ENCODE measurements at regions not wholly inside any gene's neighbourhood (a gene's known extent, or its start where the extent isn't known, plus 50 kb on each side); places are given as distances from the start of the nearest gene placed in this dataset.

DNA sequence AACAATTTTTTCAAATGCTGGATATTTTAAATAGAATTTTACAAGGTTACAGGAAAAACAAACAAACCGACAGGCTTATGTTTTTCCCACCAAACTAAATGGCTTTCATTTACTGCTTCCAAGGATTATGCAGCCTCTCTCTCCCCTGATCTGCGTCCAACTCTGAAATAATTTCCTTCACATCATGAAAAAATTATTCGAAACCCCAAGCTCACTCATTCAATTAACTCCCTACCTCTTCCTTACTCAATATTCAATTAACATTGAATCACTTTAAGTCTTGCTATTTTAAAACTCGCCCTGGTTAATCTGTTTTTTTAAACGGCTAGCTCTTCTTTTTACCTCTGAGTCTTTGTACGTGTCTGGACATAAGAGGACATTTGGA lies 336.2 kb downstream of the AGTPBP1 start:
- no peak overlapping the region for H3K27ac ChIP-seq (ENCODE audit: low read depth, low read length)

DNA sequence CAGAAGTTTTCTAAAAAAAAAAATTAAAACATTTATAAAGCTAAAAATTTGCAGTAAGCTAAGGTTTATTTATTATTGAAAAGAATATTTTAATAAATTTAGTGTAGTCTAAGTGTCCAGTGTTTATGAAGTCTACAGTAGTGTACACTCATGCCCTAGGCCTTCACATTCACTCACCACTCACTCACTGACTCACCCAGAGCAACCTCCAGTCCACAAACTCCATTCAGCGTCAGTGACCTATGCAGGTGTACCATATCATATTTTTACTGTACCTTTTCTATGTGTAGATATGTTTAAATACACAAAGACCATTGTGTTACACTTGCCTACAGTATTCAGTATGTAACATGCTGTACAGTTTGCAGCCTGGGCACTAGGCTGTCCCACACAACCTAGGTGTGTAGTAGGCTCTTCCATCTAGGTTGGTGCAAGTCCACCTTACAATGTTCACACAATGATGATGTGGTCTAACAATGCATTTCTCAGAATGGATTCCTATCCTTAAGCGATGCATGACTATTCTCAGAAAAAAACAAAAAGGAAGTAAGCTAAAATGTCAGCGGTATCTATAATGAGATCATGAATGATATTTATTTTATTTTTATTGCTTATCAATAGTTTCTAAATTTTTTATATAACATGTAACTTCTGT lies 336.7 kb downstream of the AGTPBP1 start:
- H3K4me1 ChIP-seq (ENCODE audit: control insufficient read depth, insufficient read depth, low read length), result peaks cover 10% of the 10 kb centered on the region; the same call in 1 of the 2 replicates
- no peaks in the 10 kb centered on the region for H3K27me3 ChIP-seq (ENCODE audit: control insufficient read depth, insufficient read depth, low read length)
- H3K36me3 ChIP-seq (ENCODE audit: control insufficient read depth, insufficient read depth, low read length), result no peaks in the 10 kb centered on the region
- no peaks in the 10 kb centered on the region for H3K9me3 ChIP-seq (ENCODE audit: control insufficient read depth, insufficient read depth, low read depth, low read length)
- H3K27ac ChIP-seq (ENCODE audit: low read depth, low read length), result no peak overlapping the region
- H3K4me3 ChIP-seq (ENCODE audit: low read depth, low read length), result no peak overlapping the region
- no peak overlapping the region for H3K9ac ChIP-seq (ENCODE audit: low read length)

More for the DNA sequence above, 336.2 kb downstream of the AGTPBP1 start:
- H3K9ac ChIP-seq (ENCODE audit: low read length), result no peak overlapping the region
- no peaks in the 10 kb centered on the region for H3K27me3 ChIP-seq (ENCODE audit: control insufficient read depth, insufficient read depth, low read length)
- H3K36me3 ChIP-seq (ENCODE audit: control insufficient read depth, insufficient read depth, low read length), result no peaks in the 10 kb centered on the region
- no peaks in the 10 kb centered on the region for H3K9me3 ChIP-seq (ENCODE audit: control insufficient read depth, insufficient read depth, low read depth, low read length)
- H3K4me3 ChIP-seq (ENCODE audit: low read depth, low read length), result no peak overlapping the region
- H3K4me1 ChIP-seq (ENCODE audit: control insufficient read depth, insufficient read depth, low read length), result peaks cover 10% of the 10 kb centered on the region; the same call in 1 of the 2 replicates

DNA sequence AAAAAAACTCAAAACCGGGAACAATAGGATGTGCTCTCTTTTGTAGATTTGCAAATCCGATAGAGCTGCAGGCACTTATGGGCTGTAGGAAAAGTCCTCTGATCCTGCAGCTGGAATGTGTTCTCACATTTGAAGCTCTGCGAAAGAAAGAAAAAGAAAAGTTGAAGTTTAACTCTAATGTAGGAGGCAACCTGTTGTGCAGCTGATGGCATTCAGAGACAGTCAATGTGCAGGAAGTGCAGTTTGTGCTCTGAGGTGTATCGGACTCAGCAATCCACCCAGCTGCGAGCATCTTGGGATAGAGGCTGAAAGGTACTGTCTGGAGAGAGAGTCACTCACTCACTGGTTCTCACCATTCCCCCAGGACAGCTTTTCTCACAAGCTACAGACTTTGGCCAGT lies 339.2 kb downstream of the AGTPBP1 start:
- H3K27ac ChIP-seq (ENCODE audit: low read depth, low read length), result no peak overlapping the region

DNA sequence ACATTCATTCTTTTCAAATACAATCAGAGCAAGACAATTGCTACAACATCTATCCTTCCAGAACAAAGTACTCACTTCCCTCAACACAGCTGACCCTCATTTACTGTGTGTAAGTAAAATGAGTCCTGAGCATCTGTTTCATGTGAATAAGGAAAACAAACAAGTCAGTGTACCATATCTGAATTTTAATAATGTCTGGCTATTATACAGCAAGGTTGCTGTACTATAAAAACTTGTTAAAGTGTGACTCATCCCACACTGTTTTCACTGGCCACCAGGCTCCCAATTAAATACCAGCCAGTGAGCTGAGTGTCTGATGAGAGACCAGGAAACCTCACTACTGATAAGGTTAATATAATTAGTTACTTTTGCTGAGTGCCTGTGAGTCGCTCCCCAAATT lies 339.8 kb downstream of the AGTPBP1 start:
- Histone ChIP-seq H3K9ac (ENCODE audit: low read length) (no peak overlapping the region), H3K4me3 (ENCODE audit: low read depth, low read length) (no peak overlapping the region), H3K4me1 (ENCODE audit: control insufficient read depth, insufficient read depth, low read length) (peaks cover 10% of the 10 kb centered on the region; the same call in 1 of the 2 replicates), H3K27me3 (ENCODE audit: control insufficient read depth, insufficient read depth, low read length) (no peaks in the 10 kb centered on the region), H3K9me3 (ENCODE audit: control insufficient read depth, insufficient read depth, low read depth, low read length) (no peaks in the 10 kb centered on the region), H3K36me3 (ENCODE audit: control insufficient read depth, insufficient read depth, low read length) (no peaks in the 10 kb centered on the region), H3K27ac (ENCODE audit: low read depth, low read length) (no peak overlapping the region)

More for the DNA sequence above, 339.2 kb downstream of the AGTPBP1 start:
- H3K9me3 ChIP-seq (ENCODE audit: control insufficient read depth, insufficient read depth, low read depth, low read length), result no peaks in the 10 kb centered on the region
- H3K27me3 ChIP-seq (ENCODE audit: control insufficient read depth, insufficient read depth, low read length), result no peaks in the 10 kb centered on the region
- H3K4me3 ChIP-seq (ENCODE audit: low read depth, low read length), result no peak overlapping the region
- H3K36me3 ChIP-seq (ENCODE audit: control insufficient read depth, insufficient read depth, low read length), result no peaks in the 10 kb centered on the region
- no peak overlapping the region for H3K9ac ChIP-seq (ENCODE audit: low read length)
- H3K4me1 ChIP-seq (ENCODE audit: control insufficient read depth, insufficient read depth, low read length), result peaks cover 10% of the 10 kb centered on the region; the same call in 1 of the 2 replicates

DNA sequence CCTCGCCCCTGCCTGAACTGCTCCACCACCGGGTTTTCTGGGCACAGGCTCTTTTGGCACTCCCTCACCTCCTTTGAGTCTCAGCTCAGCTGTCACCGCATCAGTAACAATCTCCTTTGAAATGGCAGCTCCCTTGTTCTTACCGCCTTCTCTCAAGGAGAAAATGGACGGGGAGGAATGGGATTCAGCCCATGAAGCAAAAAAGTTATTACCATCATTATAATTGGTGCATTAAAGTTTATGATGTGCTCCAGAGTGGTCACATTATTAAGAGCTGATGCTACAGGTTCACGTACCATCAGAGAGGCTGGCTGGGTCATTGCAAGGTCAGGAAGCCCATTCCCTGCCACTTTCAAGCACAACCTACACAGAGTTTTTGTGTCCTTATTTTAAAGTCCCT lies 344.7 kb downstream of the AGTPBP1 start:
- peaks cover under 1% of the 10 kb centered on the region; the same call in 1 of the 2 replicates for H3K4me1 ChIP-seq (ENCODE audit: control insufficient read depth, insufficient read depth, low read length)
- peaks cover 6% of the 10 kb centered on the region; the same call in 1 of the 2 replicates for H3K9me3 ChIP-seq (ENCODE audit: control insufficient read depth, insufficient read depth, low read depth, low read length)
- H3K9ac ChIP-seq (ENCODE audit: low read length), result no peak overlapping the region
- no peak overlapping the region for H3K4me3 ChIP-seq (ENCODE audit: low read depth, low read length)
- no peaks in the 10 kb centered on the region for H3K36me3 ChIP-seq (ENCODE audit: control insufficient read depth, insufficient read depth, low read length)
- no peak overlapping the region for H3K27ac ChIP-seq (ENCODE audit: low read depth, low read length)
- no peaks in the 10 kb centered on the region for H3K27me3 ChIP-seq (ENCODE audit: control insufficient read depth, insufficient read depth, low read length)

DNA sequence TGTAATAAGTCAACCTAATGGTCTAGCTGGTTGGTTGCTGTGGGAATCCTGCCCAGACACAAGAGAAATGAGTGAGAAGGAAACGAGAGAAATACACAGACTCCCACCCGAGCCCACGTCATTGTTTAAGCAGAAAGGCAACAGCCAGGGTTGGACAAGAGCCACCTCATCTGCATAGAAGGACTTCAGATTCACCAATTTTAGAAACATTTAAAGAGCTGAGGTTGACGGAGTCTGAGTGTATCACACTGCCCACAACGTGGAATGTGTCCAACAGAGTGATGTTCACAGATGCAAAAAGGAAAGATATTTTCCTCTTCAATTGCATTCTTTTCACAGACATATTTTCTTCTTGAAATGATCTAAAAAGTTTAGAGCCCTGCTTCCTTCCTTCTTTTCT lies 349.5 kb downstream of the AGTPBP1 start:
- H3K4me1 ChIP-seq (ENCODE audit: control insufficient read depth, insufficient read depth, low read length), result peaks cover 17% of the 10 kb centered on the region; the same call in 1 of the 2 replicates
- H3K9ac ChIP-seq (ENCODE audit: low read length), result no peak overlapping the region
- no peaks in the 10 kb centered on the region for H3K36me3 ChIP-seq (ENCODE audit: control insufficient read depth, insufficient read depth, low read length)
- H3K9me3 ChIP-seq (ENCODE audit: control insufficient read depth, insufficient read depth, low read depth, low read length), result peaks cover 6% of the 10 kb centered on the region; the same call in 1 of the 2 replicates
- H3K27ac ChIP-seq (ENCODE audit: low read depth, low read length), result no peak overlapping the region
- no peak overlapping the region for H3K4me3 ChIP-seq (ENCODE audit: low read depth, low read length)
- no peaks in the 10 kb centered on the region for H3K27me3 ChIP-seq (ENCODE audit: control insufficient read depth, insufficient read depth, low read length)

DNA sequence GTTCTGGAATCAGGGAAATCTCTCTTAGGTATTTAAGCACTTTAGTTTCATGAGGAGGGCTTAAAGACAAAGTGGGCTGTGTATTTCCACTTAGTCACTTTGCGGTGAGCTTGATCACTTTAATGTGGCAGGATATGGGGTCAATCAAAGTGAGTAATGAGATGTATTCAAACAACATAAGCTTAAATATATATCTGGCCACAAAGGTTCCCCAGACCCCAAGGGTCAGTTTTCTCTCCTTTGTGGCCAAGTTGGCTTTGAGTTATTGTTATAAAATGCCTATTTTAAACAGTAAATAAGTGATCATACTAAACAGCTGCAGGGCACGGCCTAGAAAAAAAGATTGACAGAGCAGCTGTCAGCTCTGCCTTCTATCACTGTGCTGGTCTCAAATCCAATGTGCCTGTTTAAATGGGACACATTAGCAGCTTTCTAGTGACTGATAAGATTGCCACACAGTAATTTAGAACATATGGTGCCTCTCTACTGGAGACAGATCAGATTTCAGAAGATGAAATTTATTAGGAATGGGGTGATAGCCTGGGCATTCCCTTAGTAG lies 363.9 kb downstream of the AGTPBP1 start:
- Histone ChIP-seq H3K4me3 (ENCODE audit: low read depth, low read length) (no peak overlapping the region), H3K9ac (ENCODE audit: low read length) (no peak overlapping the region), H3K9me3 (ENCODE audit: control insufficient read depth, insufficient read depth, low read depth, low read length) (no peaks in the 10 kb centered on the region), H3K36me3 (ENCODE audit: control insufficient read depth, insufficient read depth, low read length) (no peaks in the 10 kb centered on the region), H3K27me3 (ENCODE audit: control insufficient read depth, insufficient read depth, low read length) (no peaks in the 10 kb centered on the region), H3K27ac (ENCODE audit: low read depth, low read length) (no peak overlapping the region), H3K4me1 (ENCODE audit: control insufficient read depth, insufficient read depth, low read length) (peaks cover 4% of the 10 kb centered on the region; the same call in 1 of the 2 replicates)

DNA sequence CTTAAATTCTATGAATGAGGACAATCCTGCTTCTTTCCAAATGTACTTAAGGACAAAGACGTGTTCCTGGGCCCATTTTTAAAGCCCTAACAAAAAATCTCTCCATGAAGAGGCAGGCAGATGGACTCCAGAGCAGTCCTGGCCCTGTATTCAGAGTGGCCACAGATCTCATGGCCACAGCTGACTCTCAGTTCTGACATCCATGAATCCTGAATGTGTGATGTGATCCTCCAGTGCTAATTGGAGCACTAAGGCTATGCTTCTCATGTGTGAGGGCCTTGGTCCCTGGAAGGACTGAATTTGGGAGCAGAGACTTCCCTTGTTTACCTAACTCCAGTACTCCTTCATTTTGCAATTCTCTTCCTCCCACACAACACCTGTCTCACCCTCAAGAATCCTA lies 373.0 kb downstream of the AGTPBP1 start:
- H3K27ac ChIP-seq (ENCODE audit: low read depth, low read length), result no peak overlapping the region
- no peaks in the 10 kb centered on the region for H3K36me3 ChIP-seq (ENCODE audit: control insufficient read depth, insufficient read depth, low read length)
- no peak overlapping the region for H3K9ac ChIP-seq (ENCODE audit: low read length)
- H3K9me3 ChIP-seq (ENCODE audit: control insufficient read depth, insufficient read depth, low read depth, low read length), result no peaks in the 10 kb centered on the region
- H3K4me3 ChIP-seq (ENCODE audit: low read depth, low read length), result no peak overlapping the region
- no peaks in the 10 kb centered on the region for H3K27me3 ChIP-seq (ENCODE audit: control insufficient read depth, insufficient read depth, low read length)
- H3K4me1 ChIP-seq (ENCODE audit: control insufficient read depth, insufficient read depth, low read length), result no peaks in the 10 kb centered on the region

DNA sequence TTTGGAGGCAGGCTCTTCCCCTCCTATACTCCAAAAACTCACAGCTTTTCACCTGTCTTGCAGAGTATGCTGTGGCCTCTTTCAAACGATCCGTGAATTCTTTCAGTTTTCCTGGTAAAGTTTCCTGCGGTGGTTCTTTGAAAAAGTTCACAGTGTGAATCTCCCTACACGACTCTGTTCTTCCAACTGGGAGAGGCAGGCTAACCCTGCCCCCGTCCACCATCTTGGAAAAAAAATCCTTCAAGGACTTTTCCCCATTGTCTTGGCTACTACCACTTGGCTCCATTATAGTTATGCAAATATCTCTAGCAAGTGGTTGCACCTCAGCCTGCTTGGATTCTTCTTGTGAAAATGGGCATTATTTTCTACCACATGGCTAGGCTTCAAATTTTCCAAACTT lies 382.6 kb downstream of the AGTPBP1 start:
- Histone ChIP-seq H3K4me1 (ENCODE audit: control insufficient read depth, insufficient read depth, low read length) (no peaks in the 10 kb centered on the region), H3K4me3 (ENCODE audit: low read depth, low read length) (no peak overlapping the region), H3K27ac (ENCODE audit: low read depth, low read length) (no peak overlapping the region)

DNA sequence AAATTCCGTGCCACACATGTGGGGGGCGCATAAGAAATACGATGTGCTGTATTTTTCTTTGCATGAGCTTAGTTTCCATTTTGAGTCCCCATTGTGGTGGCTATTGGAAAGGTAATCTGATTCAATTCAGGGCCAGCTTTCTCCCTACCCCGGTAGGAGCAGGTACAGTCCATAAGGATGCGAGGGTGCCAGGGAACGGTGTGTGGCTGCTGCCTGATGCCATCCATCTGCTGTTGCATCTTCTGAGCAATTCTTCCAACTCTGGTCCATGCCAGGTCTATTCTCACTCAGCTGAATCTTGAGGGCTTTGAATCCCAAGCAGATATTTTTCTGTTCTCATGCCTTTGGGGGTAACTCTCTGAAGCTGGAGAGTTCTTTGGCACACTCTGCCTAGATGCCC lies 392.7 kb downstream of the AGTPBP1 start:
- Histone ChIP-seq H3K9ac (ENCODE audit: low read length) (no peak overlapping the region), H3K4me1 (ENCODE audit: control insufficient read depth, insufficient read depth, low read length) (no peaks in the 10 kb centered on the region), H3K36me3 (ENCODE audit: control insufficient read depth, insufficient read depth, low read length) (no peaks in the 10 kb centered on the region), H3K27ac (ENCODE audit: low read depth, low read length) (no peak overlapping the region), H3K9me3 (ENCODE audit: control insufficient read depth, insufficient read depth, low read depth, low read length) (no peaks in the 10 kb centered on the region), H3K4me3 (ENCODE audit: low read depth, low read length) (no peak overlapping the region), H3K27me3 (ENCODE audit: control insufficient read depth, insufficient read depth, low read length) (no peaks in the 10 kb centered on the region)

More for the DNA sequence above, 382.6 kb downstream of the AGTPBP1 start:
- no peaks in the 10 kb centered on the region for H3K27me3 ChIP-seq (ENCODE audit: control insufficient read depth, insufficient read depth, low read length)
- H3K9me3 ChIP-seq (ENCODE audit: control insufficient read depth, insufficient read depth, low read depth, low read length), result peaks cover 9% of the 10 kb centered on the region
- H3K36me3 ChIP-seq (ENCODE audit: control insufficient read depth, insufficient read depth, low read length), result no peaks in the 10 kb centered on the region
- no peak overlapping the region for H3K9ac ChIP-seq (ENCODE audit: low read length)

DNA sequence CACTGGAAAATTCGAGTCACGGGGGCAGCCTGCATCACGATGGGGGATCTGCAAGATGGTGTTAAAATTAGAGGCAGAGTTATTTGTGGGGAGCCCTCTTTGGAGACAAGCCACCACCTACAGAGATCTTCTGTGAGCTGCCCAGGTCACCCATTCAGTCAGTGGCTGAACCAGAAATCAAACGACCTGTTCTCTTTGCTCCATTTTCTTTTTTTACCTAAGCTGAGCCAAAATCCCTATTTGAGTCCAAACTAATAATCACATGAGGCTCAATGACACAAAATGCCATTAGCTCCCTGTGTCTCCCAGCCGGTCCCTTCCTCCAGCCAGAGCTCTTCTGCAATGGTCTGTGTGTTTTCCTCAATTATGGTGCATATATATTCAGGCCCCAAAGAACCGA lies 394.2 kb downstream of the AGTPBP1 start:
- no peak overlapping the region for H3K9ac ChIP-seq (ENCODE audit: low read length)
- H3K27ac ChIP-seq (ENCODE audit: low read depth, low read length), result no peak overlapping the region
- H3K27me3 ChIP-seq (ENCODE audit: control insufficient read depth, insufficient read depth, low read length), result no peaks in the 10 kb centered on the region
- no peaks in the 10 kb centered on the region for H3K36me3 ChIP-seq (ENCODE audit: control insufficient read depth, insufficient read depth, low read length)
- no peaks in the 10 kb centered on the region for H3K9me3 ChIP-seq (ENCODE audit: control insufficient read depth, insufficient read depth, low read depth, low read length)
- no peaks in the 10 kb centered on the region for H3K4me1 ChIP-seq (ENCODE audit: control insufficient read depth, insufficient read depth, low read length)
- H3K4me3 ChIP-seq (ENCODE audit: low read depth, low read length), result no peak overlapping the region
